ENCODE measurements at regions not wholly inside any gene's neighbourhood (a gene's known extent, or its start where the extent isn't known, plus 50 kb on each side); places are given as distances from the start of the nearest gene placed in this dataset.

DNA sequence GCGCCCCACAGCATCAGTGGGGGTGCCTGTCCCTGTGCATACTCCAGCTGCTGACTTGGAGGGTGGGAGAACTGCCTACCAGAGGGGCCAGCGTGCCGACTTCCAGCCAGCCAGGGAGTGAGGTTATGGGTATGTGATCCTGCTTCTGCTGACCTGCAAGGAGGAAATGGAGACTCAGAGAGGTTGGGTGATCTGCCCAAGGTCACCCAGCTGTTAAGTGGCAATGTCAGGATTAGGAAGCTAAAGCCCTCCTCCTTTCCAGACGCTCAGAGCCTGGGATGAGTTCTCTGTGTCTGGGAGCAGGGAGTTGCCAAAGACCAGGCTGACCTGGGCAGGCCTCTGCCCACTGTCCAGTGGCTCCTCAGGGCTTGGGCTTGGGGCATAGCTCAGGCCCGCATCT, 169.6 kb downstream of the GLI2 start:
- peaks cover 12% of the 10 kb centered on the region for H3K4me1 ChIP-seq (ENCODE audit: control insufficient read depth, insufficient read depth, low read length)
- no peak overlapping the region for H3K4me3 ChIP-seq (ENCODE audit: low read depth, low read length)
- H3K9me3 ChIP-seq (ENCODE audit: control insufficient read depth, insufficient read depth, low read length), result no peaks in the 10 kb centered on the region
- no peak overlapping the region for H3K9ac ChIP-seq (ENCODE audit: low read depth, low read length)
- H3K27ac ChIP-seq (ENCODE audit: low read depth, low read length), result no peak overlapping the region
- no peaks in the 10 kb centered on the region for H3K27me3 ChIP-seq (ENCODE audit: control insufficient read depth, insufficient read depth, low read length)
- H3K36me3 ChIP-seq (ENCODE audit: control insufficient read depth, insufficient read depth, low read length), result peaks cover 7% of the 10 kb centered on the region

DNA sequence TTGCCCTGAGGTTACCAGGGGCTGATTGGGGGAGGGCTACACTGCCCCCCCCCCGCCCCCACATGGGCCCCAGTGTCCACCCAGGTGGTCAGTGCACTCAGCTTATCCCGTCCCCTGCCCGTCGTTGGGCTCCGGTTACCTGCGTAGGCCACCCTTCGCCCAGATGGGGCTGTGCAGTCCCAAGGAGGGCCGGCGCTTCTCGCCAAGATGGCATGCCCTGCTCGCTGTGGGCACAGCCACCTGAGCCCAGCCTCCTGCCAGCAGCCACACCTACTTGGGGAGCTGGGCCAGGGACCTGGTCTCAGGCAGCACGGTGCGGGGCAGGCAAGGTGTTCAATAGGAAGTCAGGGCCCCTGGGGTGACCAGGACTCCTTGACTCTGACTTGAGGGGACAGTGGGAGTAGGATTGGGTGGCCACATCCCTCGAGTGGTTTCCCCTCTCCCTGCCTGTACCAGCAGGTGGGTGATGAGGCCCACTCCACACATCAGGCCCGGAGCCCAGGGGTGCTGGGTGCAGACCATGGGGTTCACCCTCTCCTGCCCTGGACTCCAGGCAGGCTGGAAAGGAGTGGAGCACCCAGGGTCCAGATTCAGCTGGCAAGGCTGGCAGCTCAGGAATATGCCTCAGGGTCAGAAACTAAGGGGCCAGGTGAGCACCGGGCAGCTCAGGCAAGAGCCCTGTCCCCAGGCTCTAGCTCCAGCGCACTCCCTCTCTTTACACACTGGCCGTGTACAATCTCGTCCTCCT, 170.3 kb downstream of the GLI2 start:
- peaks cover 5% of the 10 kb centered on the region; the same call in 1 of the 2 replicates for H3K4me1 ChIP-seq (ENCODE audit: control insufficient read depth, insufficient read depth, low read length)
- no peaks in the 10 kb centered on the region for H3K9me3 ChIP-seq (ENCODE audit: control insufficient read depth, insufficient read depth, low read length)
- H3K36me3 ChIP-seq (ENCODE audit: control insufficient read depth, insufficient read depth, low read length), result peaks cover 7% of the 10 kb centered on the region

DNA sequence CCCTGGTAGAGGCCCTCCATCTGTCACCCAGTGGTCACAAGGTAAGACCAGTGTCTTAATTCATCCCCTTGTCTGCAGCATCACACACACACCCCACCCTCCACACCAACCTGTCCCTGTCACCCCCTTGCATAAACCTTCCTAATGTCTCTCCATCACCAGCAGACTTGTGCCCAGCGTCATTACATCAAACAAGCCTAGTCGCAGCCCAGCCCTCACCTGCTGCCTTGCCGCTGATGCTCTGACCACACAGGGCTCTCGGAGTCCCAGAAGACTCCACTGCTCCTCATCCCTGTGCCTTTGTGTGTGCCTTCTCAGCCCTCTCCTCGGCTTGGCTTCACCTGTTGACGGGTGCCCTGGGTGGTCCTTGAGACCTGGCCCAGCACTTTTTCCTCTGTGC, 171.2 kb downstream of the GLI2 start:
- peaks cover 8% of the 10 kb centered on the region for H3K4me1 ChIP-seq (ENCODE audit: control insufficient read depth, insufficient read depth, low read length)

More for the DNA sequence above, 170.3 kb downstream of the GLI2 start:
- no peak overlapping the region for H3K4me3 ChIP-seq (ENCODE audit: low read depth, low read length)
- no peak overlapping the region for H3K27ac ChIP-seq (ENCODE audit: low read depth, low read length)
- H3K9ac ChIP-seq (ENCODE audit: low read depth, low read length), result no peak overlapping the region
- H3K27me3 ChIP-seq (ENCODE audit: control insufficient read depth, insufficient read depth, low read length), result no peaks in the 10 kb centered on the region

DNA sequence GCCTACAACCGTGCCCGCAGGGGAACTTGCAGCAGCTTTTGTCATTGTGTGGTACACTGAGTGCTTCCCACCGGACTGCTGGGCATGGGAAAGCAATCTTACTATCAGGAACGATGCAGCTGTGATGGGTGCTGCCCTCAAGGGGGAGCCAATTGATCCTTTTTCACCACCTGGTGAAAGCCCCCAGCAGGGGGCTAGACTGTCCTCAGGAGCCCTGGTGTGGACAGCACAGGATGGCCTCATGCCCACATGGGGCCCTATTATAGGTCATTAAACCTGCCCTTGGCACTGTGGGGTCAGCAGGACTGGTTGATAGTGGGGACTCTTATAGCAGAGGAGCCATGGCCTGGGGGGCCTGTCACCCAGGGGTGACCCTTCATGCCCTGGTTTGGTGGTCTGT, 172.2 kb downstream of the GLI2 start:
- Histone ChIP-seq H3K27me3 (ENCODE audit: control insufficient read depth, insufficient read depth, low read length) (no peaks in the 10 kb centered on the region), H3K9ac (ENCODE audit: low read depth, low read length) (no peak overlapping the region), H3K27ac (ENCODE audit: low read depth, low read length) (no peak overlapping the region), H3K9me3 (ENCODE audit: control insufficient read depth, insufficient read depth, low read length) (no peaks in the 10 kb centered on the region), H3K36me3 (ENCODE audit: control insufficient read depth, insufficient read depth, low read length) (peaks cover 7% of the 10 kb centered on the region), H3K4me3 (ENCODE audit: low read depth, low read length) (no peak overlapping the region), H3K4me1 (ENCODE audit: control insufficient read depth, insufficient read depth, low read length) (peaks cover 9% of the 10 kb centered on the region)

More for the DNA sequence above, 171.2 kb downstream of the GLI2 start:
- H3K9ac ChIP-seq (ENCODE audit: low read depth, low read length), result no peak overlapping the region
- no peaks in the 10 kb centered on the region for H3K9me3 ChIP-seq (ENCODE audit: control insufficient read depth, insufficient read depth, low read length)
- no peaks in the 10 kb centered on the region for H3K27me3 ChIP-seq (ENCODE audit: control insufficient read depth, insufficient read depth, low read length)
- no peak overlapping the region for H3K27ac ChIP-seq (ENCODE audit: low read depth, low read length)
- H3K4me3 ChIP-seq (ENCODE audit: low read depth, low read length), result no peak overlapping the region
- peaks cover 7% of the 10 kb centered on the region for H3K36me3 ChIP-seq (ENCODE audit: control insufficient read depth, insufficient read depth, low read length)

DNA sequence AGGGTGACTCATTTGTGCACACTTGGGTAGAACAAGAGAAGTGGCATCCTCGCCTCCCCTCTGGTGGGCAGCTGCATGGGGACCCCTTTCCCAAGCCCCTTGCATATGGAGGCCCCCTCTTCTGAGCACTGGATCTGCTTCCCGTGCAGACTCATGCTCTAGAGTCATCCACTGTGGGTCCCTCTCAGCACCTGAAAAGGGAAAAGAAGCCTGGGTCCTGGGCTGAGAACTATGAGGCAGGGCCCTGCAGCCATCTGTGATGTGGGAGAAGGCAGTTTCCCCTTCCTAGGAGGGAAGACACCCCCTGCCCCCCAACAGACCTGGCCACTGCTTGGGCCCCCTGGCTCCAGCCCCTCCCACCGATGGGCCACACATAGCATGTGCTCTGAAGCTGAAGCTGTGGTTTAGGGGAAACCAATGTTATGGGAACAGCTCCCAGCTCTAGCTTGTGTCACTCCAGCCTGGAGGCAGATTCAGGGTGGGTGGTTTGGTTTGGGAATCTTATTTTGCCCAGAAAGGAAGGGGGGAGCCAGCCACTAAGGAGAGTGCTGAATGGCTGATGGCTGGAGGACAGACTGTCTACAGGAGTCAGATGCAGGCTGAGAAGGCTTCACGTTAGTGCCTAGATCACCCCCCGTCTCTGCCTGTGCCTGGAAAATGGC, 172.8 kb downstream of the GLI2 start:
- no peaks in the 10 kb centered on the region for H3K27me3 ChIP-seq (ENCODE audit: control insufficient read depth, insufficient read depth, low read length)
- peaks cover 11% of the 10 kb centered on the region for H3K4me1 ChIP-seq (ENCODE audit: control insufficient read depth, insufficient read depth, low read length)
- H3K36me3 ChIP-seq (ENCODE audit: control insufficient read depth, insufficient read depth, low read length), result peaks cover 7% of the 10 kb centered on the region
- H3K27ac ChIP-seq (ENCODE audit: low read depth, low read length), result no peak overlapping the region
- no peak overlapping the region for H3K9ac ChIP-seq (ENCODE audit: low read depth, low read length)
- H3K4me3 ChIP-seq (ENCODE audit: low read depth, low read length), result no peak overlapping the region
- H3K9me3 ChIP-seq (ENCODE audit: control insufficient read depth, insufficient read depth, low read length), result no peaks in the 10 kb centered on the region

DNA sequence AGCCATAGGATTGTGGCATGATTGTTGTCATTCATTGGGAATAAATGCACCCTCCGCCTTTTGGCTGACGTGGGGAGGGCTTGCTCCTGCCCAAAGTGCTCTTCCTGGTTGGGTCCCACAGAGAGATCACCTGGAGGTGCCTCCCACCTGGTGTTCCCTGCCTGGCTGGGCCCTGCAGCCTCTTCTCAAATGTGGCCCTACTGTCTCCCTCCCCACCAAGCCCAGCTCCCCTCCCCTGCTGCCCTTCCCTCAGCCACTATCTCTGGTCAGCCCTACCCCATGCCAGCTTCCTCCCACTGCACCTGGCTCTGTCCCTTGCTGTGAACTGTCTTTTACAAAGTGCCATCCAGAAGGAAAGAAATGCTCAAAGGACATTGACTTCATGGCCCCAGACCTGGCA, 173.4 kb downstream of the GLI2 start:
- Histone ChIP-seq H3K9ac (ENCODE audit: low read depth, low read length) (no peak overlapping the region), H3K4me3 (ENCODE audit: low read depth, low read length) (no peak overlapping the region), H3K36me3 (ENCODE audit: control insufficient read depth, insufficient read depth, low read length) (peaks cover 7% of the 10 kb centered on the region), H3K4me1 (ENCODE audit: control insufficient read depth, insufficient read depth, low read length) (peaks cover 11% of the 10 kb centered on the region), H3K27me3 (ENCODE audit: control insufficient read depth, insufficient read depth, low read length) (no peaks in the 10 kb centered on the region), H3K27ac (ENCODE audit: low read depth, low read length) (no peak overlapping the region), H3K9me3 (ENCODE audit: control insufficient read depth, insufficient read depth, low read length) (no peaks in the 10 kb centered on the region)

DNA sequence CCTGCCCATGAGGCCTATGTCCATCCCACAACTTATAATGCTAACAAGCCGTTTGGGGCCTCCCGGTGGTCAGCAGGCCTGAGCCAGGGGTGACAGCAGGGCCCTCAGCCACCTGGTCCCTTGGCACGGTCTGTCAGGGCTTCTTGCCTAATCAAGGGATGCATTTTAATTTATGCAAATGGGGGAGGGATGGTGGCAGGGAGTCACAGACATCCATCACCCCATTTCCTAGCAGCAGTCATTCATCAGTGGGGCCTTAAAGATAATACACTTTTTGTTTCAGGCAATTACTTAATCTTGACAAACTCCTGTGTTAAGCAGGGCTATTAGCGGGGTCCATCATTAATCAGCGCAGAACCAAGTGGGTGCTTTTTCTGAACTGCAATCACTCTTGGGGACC, 174.5 kb downstream of the GLI2 start:
- Histone ChIP-seq H3K9me3 (ENCODE audit: control insufficient read depth, insufficient read depth, low read length) (no peaks in the 10 kb centered on the region), H3K4me3 (ENCODE audit: low read depth, low read length) (no peak overlapping the region), H3K27me3 (ENCODE audit: control insufficient read depth, insufficient read depth, low read length) (no peaks in the 10 kb centered on the region), H3K4me1 (ENCODE audit: control insufficient read depth, insufficient read depth, low read length) (peaks cover 13% of the 10 kb centered on the region), H3K27ac (ENCODE audit: low read depth, low read length) (no peak overlapping the region), H3K9ac (ENCODE audit: low read depth, low read length) (no peak overlapping the region), H3K36me3 (ENCODE audit: control insufficient read depth, insufficient read depth, low read length) (peaks cover 7% of the 10 kb centered on the region)

DNA sequence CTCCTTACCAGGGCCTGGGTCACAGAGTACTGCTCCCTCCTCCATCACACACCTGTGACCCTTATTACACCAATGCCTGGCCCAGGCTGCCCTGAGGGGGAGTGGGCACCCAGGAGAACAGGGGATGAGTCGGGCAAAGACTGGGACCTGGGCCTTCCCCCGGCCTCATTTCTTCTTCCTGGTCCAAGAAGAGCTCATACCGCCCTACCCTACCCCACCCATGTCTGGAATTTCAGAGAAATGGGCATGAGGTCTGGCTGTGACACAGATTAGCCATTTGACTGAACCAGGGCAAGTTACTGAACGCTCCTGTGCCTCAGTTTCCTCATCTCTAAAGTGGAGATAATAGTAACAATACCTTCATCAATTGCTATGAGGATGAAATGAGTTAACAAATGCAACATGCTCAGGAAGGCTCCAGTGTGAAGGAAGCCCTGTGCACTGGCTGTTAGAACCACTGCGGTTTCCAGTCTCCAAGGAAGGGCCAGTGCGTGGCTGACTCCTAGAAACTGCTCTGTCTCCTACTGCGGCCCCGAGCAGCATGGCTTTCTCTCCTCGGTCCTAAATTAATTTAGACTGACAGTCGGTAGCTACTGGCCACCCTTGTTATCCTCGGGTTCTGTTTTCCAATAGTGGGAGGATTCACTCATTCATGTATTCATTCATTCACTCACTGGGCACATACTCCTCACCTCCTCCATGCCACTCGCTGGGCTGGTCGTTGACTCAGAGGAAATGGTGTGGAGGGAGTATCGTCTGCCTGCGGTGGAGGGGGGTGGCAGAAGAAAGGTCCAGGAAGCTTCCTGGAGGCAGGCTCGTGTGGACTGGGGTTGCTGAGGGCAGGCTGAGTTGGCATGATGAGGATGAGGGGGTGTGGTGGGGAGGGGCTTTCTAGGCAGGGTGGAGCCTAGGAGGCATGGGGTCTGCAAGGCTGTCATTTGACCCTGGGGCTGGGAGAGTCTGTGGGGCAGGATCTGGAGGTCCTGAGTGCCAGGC, 175.6 kb downstream of the GLI2 start:
- Histone ChIP-seq H3K4me1 (ENCODE audit: control insufficient read depth, insufficient read depth, low read length) (peaks cover 18% of the 10 kb centered on the region), H3K9me3 (ENCODE audit: control insufficient read depth, insufficient read depth, low read length) (no peaks in the 10 kb centered on the region), H3K27me3 (ENCODE audit: control insufficient read depth, insufficient read depth, low read length) (no peaks in the 10 kb centered on the region), H3K27ac (ENCODE audit: low read depth, low read length) (no peak overlapping the region), H3K9ac (ENCODE audit: low read depth, low read length) (no peak overlapping the region), H3K36me3 (ENCODE audit: control insufficient read depth, insufficient read depth, low read length) (peaks cover 7% of the 10 kb centered on the region), H3K4me3 (ENCODE audit: low read depth, low read length) (no peak overlapping the region)

DNA sequence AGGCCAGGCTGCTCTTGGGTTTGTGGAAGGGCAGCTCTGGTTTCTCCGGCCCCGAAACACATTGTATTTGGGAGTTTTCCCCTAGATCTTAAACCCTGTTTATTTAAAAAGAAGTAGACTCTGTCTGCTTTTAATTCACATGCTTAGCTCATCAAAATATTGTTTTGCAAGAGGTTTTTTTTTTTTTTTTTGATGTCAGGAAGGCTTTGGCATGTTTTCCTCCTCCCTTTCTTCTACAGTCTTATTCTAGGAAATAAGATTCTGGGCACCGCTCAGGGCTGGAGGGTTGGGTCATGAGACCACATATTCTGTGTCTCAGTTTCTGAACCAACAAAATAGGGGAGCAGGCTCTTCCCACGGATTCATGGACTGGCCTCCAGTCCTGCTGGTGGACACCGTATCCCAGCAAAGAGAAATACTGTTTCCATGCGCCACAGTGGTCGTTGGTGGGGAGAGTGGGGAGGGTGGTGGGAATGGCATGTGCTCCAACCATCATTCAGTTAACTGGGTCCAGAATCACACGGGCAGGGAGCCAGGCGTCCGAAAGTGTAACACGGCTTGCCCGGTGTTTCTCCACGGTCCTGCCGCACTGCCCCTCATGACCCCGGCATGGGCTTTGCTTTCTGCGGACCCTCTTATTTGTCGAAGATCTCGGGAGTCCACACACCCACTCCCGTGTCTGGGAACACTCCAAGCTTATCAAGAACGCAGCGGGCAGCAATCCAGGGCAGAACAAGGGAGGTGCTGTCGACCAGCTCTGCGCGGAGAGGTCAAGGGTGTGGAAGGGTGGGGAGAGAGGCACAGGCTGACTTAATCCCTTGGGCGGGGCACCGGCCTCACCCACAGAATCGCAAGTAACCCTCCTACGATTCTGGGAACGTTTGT, 176.7 kb downstream of the GLI2 start:
- Histone ChIP-seq H3K36me3 (ENCODE audit: control insufficient read depth, insufficient read depth, low read length) (no peaks in the 10 kb centered on the region), H3K4me3 (ENCODE audit: low read depth, low read length) (no peak overlapping the region), H3K27ac (ENCODE audit: low read depth, low read length) (no peak overlapping the region), H3K9ac (ENCODE audit: low read depth, low read length) (no peak overlapping the region), H3K9me3 (ENCODE audit: control insufficient read depth, insufficient read depth, low read length) (no peaks in the 10 kb centered on the region), H3K4me1 (ENCODE audit: control insufficient read depth, insufficient read depth, low read length) (peaks cover 18% of the 10 kb centered on the region), H3K27me3 (ENCODE audit: control insufficient read depth, insufficient read depth, low read length) (no peaks in the 10 kb centered on the region)

Data from HUES48 (cell line).